CD4-positive, alpha-beta T cell treated with Interferon alpha-2 for 1 hour (primary cell): ENCODE measurements at regions not wholly inside any gene's neighbourhood (a gene's known extent, or its start where the extent isn't known, plus 50 kb on each side); places are given as distances from the start of the nearest gene placed in this dataset.
A peak's percentile ranks its signal among the peaks of the same experiment; 100 is the strongest.

Source experiments
- DNase-seq, 2 donors: peaks; one replicate each; pipeline ENCODE4 v3.0.0-alpha.2; 2020 to 2022

DNA sequence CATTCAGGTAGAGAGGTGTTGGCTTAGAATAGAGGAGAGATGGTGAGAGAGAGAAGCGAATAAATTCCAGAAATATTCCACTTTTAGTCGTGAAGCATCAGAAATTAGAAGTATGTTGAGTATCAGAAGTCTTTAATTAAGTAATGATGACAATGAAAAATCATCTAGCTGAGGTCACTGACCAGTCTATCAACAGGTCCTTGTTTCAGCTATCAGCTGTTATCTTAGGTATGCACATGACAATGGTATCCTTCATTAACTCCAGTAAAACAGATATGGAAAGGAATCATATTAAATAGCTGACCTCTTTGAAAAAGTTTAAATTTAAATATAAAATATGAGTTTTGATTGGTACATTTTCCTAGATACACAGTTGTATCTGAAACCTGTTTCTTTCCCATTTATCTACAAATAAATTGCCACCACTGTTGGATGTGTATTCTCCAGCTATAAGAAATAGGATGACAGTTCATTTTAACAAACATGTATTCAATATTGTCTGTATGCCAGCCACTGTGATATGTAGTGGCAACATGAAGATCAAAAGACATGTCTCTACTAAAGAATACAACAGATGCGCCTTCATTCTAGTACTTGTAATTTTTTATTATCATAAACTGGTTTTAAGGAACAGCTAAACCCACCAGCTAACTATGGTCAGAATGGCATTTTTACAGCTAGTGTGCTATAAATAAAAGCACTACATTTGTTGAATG is 424.2 kb upstream of the DCN start:
- DNase-seq: no peak

DNA sequence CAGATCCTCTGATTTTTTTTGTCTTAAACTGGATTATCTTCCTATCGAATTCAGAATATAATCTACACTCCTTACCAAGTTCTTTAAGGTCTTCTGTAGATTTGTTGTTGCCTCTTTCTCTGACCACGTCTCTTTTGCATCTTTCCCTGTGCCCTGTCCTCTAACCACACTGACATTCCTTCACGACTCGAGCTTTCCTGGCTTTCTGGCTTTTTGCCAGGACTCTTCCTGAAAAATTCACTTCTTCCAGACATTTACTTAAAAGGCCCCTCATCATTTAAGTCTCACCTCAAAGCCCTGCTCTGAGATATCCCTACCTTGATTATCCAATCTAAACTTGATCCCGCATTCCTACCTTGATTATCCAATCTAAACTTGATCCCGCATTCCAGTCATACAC is 422.3 kb upstream of the DCN start:
- no peak for DNase-seq

DNA sequence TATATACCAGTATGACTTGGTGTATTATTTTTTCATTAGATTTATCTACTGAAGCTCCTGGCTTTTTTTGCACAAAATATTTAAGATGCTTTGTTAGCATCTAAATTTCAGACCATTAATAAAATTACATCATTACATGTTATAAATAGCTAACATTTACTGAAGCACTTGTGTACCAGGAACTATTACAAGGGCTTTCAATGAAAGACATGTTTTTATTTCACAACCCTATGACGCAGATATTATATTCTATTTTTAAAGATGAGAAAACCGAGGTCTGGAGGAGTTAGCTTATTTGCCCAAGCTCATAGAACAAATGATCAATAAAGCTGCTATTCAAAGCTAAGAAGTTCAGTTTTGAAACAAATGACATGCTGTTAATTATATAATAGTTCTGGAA is 420.4 kb upstream of the DCN start:
- no peak for DNase-seq

DNA sequence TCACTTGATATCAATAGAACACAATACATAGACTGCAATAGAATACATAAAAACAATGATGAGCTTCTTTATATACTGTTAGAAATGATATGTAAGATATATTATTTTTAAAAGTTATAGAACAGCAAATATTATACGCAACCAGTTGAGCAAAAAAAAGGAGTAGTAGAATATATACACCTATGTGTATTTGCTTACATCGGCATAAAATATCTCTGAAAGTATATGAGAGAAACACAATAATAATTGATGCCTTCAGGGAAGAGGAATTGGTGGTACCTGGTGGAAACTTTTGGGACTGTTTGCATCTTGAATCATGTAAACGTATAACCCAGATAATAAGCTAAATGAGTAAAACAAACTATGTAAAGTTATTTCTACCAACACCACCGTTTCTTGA is 418.4 kb upstream of the DCN start:
- DNase-seq: no peak

DNA sequence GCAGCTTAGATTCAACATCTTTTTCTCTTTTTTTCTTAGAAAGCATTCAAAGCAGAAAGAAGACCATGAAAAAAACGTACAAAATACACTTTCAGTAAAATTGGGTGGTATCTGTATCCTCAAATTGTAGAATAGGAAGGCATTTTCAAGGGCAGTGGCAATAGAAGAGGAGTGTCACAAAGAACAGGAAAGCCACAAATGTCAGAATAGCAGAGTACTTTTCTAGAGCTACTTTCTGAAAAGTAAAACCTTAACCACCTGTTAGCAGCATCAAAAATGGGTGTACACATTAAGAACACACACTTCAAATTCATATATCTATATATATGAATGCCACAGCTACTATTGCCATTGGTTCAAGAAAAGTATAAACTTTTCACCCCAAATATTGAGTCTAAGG is 412.1 kb upstream of the DCN start:
- no peak for DNase-seq

DNA sequence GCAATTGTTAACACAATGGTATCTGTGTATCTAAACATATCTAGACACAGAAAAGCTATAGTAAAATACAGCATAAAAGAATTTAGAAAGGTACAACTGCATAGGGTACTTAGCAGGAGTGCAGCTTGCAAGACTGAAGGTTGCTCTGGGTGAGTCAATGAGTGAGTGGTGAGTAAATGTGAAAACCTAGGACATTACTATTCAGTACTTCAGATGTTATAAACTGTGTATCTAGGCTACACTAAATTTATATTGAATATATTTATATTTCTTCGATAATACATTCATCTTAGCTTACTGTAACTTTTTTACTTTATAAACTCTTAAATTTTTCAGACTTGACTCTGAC is 409.0 kb upstream of the DCN start:
- DNase-seq: no peak

DNA sequence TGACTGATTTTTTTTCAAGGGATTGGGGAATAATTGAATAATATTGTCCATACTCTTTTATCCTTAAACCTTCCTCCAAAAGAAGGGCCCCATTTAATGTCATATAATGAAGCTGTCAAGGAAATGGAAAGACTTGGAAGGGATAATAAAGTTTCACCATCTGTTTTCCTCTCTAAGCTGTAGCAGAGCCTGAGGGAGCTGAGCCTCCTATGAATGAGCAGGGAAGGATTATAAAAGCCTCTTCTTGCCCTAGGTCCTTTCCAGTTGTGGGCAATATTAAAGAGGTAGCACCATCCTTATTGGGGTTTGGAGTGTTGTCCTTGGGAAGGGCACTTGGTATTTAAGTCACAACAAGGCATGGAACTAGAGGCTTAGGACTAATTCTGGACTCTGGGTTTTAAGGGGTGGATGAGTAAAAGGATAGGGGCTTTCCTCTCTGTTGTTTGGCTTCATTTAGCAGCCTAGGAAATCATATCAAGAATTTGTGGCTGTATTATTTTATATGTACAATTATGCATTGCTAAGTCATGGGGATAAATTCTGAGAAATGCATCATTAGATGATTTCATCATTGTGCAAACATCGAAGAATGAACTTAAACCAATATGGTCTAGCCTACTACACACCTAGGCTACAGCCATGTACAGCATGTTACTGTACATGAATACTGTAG is 408.5 kb upstream of the DCN start:
- no peak for DNase-seq

DNA sequence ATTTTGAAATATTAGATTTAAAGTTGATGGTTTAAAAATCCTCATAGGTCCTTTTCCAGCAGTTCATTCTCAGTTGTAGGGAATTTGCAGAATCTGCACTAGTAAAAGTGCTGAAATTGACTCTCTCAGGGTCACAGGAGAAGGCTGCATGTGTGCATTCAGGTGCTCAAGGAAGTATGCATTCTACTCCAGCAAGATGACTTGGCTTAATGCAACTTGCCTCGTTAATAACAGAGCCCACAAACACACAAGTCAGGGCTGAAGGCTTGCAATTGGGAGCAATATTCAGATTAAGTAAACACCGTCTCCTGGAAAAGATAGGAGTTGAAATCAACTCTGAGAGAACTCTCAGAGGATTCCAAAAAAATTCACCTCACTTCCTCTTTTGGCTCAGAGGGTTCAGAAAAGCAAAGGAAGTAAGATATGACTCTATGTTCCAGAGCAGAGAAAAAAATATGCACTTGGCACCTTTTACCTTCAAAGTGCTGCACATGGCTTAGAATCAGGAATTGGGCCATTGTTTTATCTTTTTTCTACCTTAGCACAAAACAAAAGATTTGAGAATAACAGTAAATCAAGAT is 406.3 kb upstream of the DCN start:
- DNase-seq: no peak

DNA sequence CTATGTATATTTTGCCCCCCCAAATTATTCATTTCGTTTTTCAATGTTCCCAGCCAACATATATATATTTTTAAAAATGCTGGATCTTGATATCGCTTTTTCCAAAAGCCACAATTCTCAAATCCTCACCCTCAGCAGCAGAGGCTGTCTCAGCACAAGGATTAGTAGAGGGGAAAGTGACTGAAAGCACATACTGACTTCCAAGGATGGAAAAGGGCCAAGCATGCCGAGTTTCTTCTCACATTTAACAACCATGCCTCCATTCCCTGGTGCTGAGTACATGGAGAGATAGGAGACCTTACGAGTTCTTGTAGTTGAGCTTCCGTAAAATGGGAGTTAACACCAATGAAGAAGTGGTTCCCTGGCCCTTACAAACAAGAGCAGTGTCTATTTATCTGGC is 403.4 kb upstream of the DCN start:
- DNase-seq: no peak

DNA sequence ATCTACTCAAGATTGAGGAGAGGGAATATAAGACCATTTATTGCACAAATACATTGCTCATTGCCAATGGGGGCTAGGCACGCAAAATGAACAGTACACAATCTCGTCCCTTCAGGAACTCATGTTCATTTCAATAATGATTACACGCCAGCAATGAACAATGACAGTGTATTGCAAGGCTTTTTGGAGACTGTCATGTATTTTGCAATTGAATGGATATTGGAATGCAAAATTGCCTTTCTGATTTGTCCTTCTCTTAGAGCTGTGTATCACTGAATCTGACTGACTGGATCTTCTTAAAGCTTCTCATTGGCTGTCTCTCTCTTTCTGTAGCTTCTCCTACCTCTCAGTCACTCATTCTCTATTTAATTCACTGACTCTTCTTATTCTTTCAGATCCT is 400.2 kb upstream of the DCN start:
- no peak for DNase-seq

DNA sequence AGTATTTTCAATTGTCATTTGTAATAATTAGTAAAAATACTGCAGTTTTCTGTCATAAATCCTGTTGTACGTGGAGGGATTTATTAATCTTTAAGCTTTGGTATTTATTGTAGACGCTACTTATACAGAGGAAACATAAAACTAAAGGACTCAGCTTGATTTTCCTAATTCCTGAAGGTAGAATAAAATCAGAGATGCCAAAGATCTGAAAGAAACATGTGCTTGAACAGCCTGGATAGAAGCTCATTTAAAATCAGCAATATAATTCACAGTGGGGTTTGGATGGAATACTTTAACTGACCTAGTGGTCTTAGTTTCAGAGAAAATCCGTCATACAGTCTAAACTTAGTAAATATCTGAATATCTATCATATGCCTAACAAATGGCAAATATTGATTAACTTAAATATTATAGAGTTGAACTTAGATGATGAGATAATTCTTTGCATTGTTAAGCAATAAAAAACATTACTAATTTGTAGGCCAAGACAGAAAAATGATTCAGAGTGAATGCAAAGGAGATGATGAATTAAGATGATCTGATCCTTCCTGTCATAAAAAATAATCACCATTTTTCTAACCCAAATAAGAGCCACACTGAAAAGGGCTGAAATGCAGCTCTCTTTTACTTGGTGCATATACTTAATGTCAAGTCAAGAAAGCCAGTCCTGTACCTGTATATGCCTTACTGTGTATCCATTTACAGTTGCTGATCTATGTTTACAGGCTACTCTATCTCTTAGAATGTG is 397.1 kb upstream of the DCN start:
- DNase-seq: no peak

DNA sequence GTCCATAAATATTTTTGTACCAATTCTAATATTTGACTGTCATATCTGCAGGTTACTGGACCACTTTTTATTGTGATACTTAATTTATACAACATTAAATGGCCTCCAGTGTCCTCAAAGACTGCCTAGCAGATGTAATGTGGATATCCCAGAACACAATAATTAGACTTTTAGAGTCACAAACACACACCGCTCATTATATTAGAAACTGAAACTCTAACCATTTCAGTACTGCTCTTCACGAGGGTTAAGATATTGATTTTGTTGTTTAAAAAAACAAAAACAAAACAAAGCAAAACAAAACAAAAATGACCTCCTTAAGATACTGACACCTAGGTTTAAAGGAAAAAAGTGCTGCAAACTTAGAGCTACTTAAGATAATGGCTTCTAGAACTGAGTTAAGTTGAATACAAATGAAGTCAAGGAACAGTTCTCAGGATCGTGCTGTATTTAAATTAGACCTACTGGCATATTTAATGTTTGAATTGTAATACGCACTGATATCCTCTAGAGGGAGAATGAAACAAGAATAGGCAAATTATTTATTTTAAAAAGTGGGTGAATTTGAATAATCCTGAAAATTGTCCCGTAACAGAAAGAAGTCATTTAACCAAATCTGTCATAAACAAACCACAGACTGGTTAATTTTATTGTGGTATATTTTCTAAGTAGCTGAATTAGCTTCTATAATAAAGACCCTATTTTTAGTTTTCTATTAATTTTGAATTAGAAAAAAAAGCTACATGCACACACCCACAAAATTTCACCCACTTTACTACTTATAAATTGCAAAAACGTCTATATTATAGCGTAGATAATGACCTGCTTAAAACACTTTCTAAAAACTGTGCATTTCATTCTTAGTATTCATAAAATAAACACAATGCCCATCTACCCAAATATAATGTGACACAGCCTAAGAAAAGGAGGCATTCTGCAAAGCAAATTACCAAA is 395.2 kb upstream of the DCN start:
- peak in 1 of 2 donors; percentile 51 for DNase-seq

DNA sequence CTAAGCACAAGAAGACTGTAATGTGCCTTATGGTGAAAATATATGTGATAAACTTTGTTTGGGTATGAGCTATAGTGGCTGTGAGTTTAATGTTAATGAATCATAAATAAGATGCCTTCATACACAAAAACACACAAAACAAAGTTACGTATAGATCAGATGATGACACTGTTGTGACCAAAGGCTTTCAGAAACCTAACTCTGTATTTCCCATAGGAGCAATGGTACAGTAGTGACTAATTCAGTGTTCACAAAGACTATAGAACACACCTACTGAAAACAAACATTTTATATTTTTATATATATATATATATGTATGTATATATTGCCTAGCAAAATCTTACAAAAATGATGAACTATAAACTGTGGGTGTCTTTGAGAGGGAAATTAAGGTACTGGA is 393.8 kb upstream of the DCN start:
- DNase-seq: no peak

DNA sequence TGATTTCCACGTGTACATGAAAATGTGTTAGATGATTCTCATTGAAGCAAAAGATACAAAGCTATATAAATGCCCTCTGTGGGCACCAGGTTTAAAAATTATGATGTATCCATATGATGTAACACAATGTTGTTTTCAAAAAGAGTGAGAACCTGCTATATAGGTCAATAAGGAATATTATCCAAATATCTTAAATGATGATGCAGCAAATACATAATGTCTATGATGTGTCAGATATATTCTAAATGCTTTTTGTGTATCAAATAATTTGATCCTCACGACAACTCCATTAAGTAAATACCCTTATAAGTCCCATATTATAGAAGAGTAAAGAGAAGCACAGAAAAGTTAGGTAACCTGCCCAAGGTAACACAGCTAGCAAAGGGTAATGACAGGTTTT is 393.0 kb upstream of the DCN start:
- DNase-seq: no peak

DNA sequence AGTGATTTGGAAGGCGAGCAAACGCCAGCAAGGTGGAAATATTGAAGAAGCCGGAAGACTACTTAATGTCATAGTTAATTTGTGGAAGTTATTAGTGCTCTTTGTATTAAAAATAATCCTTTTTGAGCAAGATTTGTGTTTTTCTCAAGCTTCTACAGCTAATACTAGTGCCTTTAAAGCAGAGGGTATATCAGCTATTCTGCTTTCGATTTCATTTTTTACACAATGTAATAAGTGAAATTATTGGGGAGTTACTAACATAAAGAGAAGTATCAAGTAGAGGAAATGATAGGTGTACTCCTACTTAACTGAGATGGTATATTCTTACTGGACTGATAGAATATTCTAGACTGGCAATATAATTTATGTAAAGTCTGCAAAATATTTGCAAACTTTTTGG is 392.4 kb upstream of the DCN start:
- DNase-seq: no peak

DNA sequence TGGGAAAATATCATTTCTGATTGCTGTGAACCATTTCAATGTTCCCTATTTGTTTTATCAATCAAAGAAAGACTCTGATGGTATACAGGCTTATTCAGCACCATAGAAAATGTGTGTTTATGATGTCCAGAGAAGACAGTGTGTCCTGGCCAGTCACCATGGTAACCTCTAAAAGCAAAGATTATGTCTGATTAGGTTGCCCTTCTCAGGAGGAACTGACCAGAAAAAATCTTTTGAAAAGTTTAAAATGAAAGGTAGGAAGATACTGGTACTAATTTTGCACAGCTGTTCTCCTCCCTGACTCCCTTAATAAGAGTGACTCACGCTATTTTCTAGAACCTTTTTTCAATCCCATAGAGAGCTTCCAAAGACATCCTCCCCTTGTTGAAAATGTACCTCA is 391.8 kb upstream of the DCN start:
- DNase-seq: no peak

DNA sequence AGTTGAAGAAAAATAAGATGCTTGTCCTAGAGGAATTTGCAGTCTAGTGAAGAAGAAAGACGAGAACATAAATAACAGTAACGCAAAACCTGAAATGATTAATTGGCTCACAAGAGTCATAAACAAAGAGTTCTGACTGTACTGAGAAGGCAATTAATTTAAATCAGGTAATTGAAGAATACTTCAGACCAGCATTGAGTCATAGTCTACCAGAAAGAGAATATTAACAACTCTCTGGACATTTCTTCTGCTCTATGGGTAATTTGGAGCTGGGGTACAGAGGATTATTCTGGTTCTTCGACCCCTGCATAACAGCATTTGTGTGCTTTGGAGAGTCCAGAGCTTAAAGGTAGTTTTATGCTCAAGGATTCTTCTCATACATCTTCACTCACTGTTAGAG is 390.3 kb upstream of the DCN start:
- DNase-seq: no peak

DNA sequence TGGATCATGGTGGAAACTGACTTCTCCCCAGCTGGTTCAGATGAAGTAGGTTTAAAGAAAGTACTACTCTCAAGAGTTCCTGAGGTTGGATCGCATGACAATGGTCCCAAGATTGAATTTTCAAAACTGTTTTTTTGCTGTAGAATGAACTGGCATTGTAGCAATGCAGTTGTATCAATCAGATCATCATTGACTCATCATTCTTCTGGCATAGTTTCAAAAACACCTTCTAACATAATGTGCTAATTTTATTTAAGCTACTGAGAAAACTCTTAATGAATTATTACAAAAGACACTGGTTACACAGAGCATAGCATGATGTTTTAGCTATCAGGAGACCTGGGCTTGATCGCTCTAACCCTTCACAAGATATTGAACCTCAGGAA is 384.5 kb upstream of the DCN start:
- no peak for DNase-seq

DNA sequence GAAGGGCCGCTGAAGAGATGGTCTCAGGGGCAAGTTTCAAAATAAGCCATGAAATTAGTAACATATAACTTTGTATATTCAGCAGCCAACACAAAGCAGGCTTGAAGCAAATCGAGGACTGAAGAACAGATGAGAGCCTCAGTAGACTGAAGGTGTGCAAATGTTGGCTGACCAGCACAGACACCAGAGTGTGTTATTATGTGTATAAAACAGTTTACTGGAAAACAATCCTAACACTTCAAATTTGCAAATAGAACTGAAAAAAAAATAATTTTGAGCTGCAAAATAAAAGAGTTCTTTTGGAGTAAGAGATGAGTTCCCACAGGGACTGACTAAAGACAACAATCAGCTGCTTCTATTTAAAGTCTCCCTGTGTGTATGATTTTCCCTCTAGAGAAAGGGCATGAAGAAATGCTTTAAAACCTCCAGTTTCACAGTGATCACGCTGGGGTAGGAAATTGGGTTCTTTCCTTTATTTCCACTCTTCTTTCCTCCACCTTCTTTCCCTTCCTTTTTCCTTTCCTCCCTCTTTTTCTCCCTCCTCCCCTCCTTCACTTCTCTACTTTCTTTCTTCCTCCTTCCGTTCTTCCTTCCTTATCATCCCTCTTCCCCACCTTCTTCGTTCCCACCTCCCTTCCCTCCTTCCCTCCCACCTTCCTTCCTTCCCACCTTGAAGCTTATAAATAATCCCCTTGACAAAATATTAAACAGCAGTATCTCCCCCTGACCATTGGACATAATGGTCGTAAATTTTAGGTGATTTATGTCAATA is 383.9 kb upstream of the DCN start:
- DNase-seq: no peak

DNA sequence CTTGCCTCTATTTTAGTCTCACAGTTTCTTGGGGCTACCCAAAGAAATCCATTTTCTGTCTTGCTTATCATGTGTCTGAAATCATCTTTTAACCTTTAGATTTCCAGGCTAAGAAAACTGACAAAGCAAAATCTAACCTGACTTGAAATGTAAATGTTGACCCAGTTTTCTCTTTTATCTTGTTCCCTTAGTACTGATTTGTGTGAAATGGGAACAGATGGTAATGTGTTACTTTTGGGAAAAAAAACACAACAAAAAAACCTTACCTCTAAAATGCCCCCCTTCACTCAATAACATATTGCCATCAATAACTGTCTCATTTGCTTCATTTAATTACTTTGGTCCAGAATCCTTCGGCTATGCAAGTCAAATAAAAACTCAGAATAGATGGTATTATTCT is 383.2 kb upstream of the DCN start:
- no peak for DNase-seq

DNA sequence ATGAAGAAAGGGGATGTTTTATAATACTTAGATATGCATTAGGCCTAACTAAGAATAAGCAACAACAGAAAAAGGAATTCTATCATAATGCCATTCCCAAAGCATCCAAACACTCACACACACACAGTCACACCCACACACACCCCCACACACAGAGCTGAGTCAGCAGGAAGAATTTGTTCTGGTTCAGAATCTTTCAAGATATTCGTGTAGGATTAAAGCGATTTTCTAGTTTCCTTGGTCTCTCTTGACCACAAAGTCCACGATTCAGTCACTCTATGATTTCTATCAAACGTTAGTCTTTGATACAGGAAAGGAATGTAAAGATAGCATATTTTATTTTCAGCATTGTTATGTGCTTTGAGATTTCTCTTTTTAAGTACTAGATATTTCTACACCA is 382.6 kb upstream of the DCN start:
- no peak for DNase-seq
